GM10266 (cell line): ENCODE measurements at regions not wholly inside any gene's neighbourhood (a gene's known extent, or its start where the extent isn't known, plus 50 kb on each side); places are given as distances from the start of the nearest gene placed in this dataset.

Source experiments
- DNase-seq: peaks from one replicate; pipeline ENCODE4 v3.0.0; 2012; ENCODE audit errors: extremely low spot score
- TF ChIP-seq, protein P1 (sequence below): IDR thresholded peaks from 2 replicates; pipeline ENCODE4 v1.5.1; 2012; ENCODE audit warnings: mild to moderate bottlenecking, low read depth; ENCODE audit not compliant: control insufficient read depth, insufficient read depth; ENCODE audit errors: missing control alignments

DNA sequence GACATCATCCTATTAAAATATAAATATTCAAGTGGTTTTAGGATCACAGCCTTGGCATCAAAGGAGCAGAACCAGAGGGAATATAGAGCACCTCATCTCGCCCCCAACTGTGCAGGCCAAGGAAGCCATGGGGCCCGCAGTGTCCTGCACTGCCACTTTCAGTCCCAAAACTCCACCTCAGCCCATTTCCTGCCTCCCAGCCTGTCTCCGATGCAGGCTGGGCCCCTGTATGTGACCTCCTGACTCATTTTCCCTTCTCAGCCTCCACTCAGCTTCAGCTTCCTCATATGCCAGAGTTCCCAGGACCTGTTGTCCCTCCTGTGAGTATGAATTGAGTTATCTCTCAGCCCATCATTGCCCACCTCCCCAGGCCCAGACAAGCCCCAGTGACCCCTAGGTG lies 72.9 kb upstream of the GLI2 start:
- TF ChIP-seq, protein P1, sequence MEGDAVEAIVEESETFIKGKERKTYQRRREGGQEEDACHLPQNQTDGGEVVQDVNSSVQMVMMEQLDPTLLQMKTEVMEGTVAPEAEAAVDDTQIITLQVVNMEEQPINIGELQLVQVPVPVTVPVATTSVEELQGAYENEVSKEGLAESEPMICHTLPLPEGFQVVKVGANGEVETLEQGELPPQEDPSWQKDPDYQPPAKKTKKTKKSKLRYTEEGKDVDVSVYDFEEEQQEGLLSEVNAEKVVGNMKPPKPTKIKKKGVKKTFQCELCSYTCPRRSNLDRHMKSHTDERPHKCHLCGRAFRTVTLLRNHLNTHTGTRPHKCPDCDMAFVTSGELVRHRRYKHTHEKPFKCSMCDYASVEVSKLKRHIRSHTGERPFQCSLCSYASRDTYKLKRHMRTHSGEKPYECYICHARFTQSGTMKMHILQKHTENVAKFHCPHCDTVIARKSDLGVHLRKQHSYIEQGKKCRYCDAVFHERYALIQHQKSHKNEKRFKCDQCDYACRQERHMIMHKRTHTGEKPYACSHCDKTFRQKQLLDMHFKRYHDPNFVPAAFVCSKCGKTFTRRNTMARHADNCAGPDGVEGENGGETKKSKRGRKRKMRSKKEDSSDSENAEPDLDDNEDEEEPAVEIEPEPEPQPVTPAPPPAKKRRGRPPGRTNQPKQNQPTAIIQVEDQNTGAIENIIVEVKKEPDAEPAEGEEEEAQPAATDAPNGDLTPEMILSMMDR: no peak
- DNase-seq: no peak

DNA sequence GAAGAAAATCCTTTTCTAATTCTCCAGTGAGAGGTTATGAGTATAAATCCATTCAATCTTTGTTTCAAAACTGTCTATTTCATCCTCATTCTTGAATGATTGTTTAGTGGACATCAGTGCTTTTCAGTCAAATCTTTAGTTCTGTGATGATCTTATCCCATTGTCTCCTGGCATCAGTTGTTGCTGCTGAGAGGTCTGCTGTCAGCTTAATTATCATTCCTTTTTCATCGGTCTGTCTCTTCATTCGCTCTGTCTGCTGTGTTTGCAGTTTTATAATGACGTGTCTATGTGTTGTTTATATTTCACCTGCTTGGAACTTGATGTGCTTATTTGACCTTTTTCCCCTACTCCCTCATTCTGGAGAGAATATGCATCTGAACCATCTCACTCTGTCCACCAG lies 69.2 kb upstream of the GLI2 start:
- DNase-seq: no peak
- TF ChIP-seq, protein P1: no peak

DNA sequence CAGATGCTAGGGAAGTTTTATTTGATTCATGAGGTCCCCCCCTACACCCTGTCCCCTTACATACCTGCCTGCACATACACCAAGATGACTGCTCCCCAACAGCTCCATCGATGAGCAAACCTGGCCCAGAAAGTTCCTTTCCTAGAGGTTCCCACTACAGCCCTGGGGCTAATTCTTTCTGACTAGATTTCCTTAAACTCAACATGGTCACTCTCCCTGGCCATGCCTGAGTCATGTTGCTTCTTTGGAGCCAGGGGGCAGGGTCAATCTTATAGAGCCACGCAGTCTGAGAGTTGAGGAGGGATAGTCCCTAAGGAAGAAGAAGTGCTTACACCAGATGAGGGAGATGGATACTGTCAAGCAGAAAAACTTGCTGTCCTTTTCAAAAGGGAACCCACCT lies 67.7 kb upstream of the GLI2 start:
- DNase-seq: no peak

DNA sequence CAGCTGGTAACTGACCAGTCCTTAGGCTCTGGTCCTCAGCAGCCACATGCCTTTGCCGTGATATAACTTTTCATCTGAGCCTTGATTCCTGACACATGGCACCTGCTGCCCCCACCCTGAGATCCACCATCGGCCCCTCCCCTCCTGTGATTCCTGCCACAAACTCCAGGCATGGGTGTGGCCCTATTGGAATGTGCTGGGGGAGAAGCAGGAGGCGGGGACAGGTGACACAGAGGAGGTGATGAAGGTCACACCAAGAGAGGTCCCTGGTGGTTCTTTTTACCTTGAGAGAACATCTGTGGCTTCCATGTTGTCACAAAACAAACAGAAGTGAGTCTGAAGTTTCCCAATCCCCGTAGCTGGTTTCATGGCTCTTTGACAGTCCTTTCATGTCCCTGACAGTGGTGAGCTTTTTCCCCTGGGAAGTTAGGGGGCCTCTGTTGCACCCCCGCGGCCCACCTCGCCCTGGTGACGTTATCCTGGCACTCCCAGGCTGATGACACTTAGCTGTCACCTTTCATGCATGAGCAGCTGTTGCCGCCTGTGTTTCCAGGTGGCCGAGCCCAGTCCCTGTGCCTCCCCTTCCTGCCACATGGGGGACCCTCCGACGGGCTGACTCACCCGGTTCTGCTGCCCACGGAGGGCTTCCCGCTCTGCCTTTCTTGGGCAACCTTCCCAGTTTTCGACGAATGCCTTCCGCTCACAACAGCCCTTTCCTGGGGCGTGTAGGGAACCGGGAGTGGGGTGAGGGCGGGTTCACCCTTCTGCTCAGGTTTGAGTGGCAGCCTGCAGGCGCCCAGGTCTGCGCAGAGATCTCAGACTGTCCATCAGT lies 66.3 kb upstream of the GLI2 start:
- DNase-seq: no peak
- TF ChIP-seq, protein P1: no peak

More for the DNA sequence above, 67.7 kb upstream of the GLI2 start:
- TF ChIP-seq, protein P1: no peak

DNA sequence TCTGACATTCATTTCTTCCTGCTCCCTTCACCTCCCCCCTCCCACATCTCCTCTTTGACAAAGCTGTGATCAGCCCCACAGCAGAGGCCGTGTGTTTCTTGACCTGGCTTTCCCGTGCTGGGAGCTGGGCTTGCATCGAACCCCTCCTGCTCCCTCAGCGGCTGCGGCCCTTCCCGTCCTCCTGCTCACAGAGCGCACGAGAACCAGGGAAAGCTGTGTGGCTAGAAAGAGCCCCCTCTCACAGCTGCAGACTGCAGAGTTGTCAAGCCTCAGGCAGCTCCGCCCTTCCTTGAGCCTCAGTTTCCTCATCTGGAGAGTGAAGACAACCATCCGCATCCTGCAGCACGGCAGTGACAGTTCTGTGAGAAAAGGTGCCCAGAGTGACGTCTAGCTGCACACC lies 65.7 kb upstream of the GLI2 start:
- TF ChIP-seq, protein P1: no peak
- DNase-seq: no peak

DNA sequence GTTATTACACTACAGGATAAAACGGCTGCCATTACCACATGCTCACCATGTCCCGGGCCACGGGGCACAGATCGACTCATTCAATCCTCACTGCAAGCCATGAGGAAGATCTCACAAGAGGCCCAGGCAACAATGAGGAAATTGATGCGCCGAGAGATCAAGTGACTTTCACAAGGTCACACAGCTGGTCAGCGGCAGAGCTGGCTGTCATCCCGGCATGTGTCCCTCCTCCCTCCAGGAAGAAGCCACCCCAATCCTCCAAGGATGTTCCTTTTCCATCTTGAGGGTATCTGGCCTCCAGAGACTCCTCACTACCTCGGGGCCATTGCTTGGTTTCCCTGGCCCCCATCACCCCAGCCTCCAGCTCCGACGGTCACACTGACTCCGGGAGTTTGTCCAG lies 65.3 kb upstream of the GLI2 start:
- DNase-seq: no peak
- TF ChIP-seq, protein P1: no peak

DNA sequence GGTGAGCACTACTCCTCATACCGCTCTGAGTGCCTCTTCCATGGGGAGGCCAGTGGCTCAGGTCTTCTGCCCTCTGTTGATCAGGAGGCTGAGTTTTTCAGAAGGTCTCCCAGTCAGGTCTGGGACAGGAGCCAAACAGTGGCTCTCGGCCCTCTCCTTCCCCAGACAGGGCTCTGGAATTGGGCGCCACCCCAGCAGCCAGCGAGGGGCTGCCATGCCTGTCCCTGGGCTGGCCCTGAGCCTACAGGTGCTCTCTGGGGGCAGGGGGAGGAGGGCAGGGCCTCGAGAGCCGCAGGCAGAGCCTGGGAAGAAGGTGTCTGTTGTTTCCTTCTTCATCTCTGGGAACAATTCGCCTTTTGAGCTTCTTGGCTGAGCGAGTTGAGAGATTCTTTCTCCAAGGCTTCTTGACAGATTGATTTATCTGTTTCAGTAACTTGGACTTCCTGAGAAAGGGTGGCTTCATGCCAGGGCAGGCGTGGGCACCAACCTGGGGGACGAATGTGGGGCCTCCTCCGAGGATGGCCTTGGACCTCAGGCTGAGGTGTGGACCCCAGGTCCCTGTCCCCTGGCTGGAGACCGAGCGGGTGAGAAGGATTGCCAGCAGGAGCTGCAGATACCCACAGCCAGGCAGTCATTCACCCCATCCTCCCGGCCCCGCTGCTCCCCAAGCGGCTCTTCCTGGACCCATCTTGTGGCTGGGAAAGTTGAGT lies 64.7 kb upstream of the GLI2 start:
- TF ChIP-seq, protein P1: no peak
- DNase-seq: no peak
